Heart left ventricle (tissue), 13 donors: ENCODE measurements at regions not wholly inside any gene's neighbourhood (a gene's known extent, or its start where the extent isn't known, plus 50 kb on each side); places are given as distances from the start of the nearest gene placed in this dataset.
"Not testable (repeated sequence)": the region's sequence is repeated elsewhere in the genome, so short reads cannot be mapped to it uniquely, and the experiment has no call there.

Source experiments
- CTCF ChIP-seq, 12 donors: fragments of 200-600 bp; sonication (generic) in 4 of 12; IDR thresholded peaks; one replicate each; pipeline versions ENCODE4 v1.5.0 to v1.8.0; 2018 to 2022; ENCODE audit warnings: antibody characterized with exemption in 12 of 12, mild to moderate bottlenecking in 5 of 12
- POLR2A ChIP-seq, 2 donors: fragments of 450-650 bp; IDR thresholded peaks; one replicate each; pipeline ENCODE4 v1.6.1; 2017; ENCODE audit warnings: antibody characterized with exemption in 2 of 2, mild to moderate bottlenecking in 2 of 2, moderate library complexity in 2 of 2
- donor health status: ischemic (EF 13 %, LVEDD 7.1; RV severe dilation, severe dysfunction).
- donor health status: DM: no; HTN: yes; CAD: no.
- donor health status: DM: no; HTN: no; CAD: no.
- donor health status: ischemic (EF 25% LVEDD 6.9; RV normal size, moderate dysfunction).
- donor health status: ischemic (EF 25% LVEDD 5.7; RV mildly dilated, moderate dysfunction).
- donor health status: ischemic (EF 35%, LVEDD 5.7; RV mildly dilated, moderate dysfunction).
- donor health status: nonischemic (EF 11% LVEDD 7.7; RV severe dilation, severe dysfunction).
- donor health status: DM: yes; HTN: yes; CAD: no.
- donor health status: PGD.
- donor health status: ischemic (EF 29% LVEDD 5.4; RV normal size, mild dysfunction).
- donor health status: nonischemic (EF 23%, LVEDD 6.1; RV moderate dilation, normal function).

GRCh38 chrX:150216000-150216399 lies 147.1 kb upstream of the MAMLD1 start:
- TF ChIP-seq CTCF, POLR2A (IDR thresholded peaks at IDR 0.05): not testable (repeated sequence)
